ENCODE measurements at regions not wholly inside any gene's neighbourhood (a gene's known extent, or its start where the extent isn't known, plus 50 kb on each side); places are given as distances from the start of the nearest gene placed in this dataset.

- Mint-ChIP-seq H3K36me3 (ENCODE audit: low read depth) (no peaks in the 10 kb centered on the region), H3K27ac (no peak overlapping the region), H3K4me1 (no peaks in the 10 kb centered on the region), H3K4me3 (no peak overlapping the region), H3K9me3 (no peaks in the 10 kb centered on the region), H3K27me3 (no peaks in the 10 kb centered on the region)
- no peak for ATAC-seq (ENCODE audit: low read depth)
- no peak for DNase-seq
- ChIA-PET CTCF (no interaction called here), POLR2A (no interaction called here)
- no peak for TF ChIP-seq CTCF (IDR thresholded peaks at IDR 0.05)
- intact Hi-C loops (cut with micrococcal nuclease), result no loop called here
Observed at GRCh38 chr21:28253961-28254360, 738.7 kb downstream of the LTN1 start.

GRCh38 chr21:28253338-28253737, 739.3 kb downstream of the LTN1 start:
- Mint-ChIP-seq H3K27ac (no peak overlapping the region), H3K36me3 (ENCODE audit: low read depth) (no peaks in the 10 kb centered on the region), H3K4me1 (no peaks in the 10 kb centered on the region), H3K4me3 (no peak overlapping the region), H3K27me3 (no peaks in the 10 kb centered on the region), H3K9me3 (no peaks in the 10 kb centered on the region)
- ATAC-seq (ENCODE audit: low read depth) (no peak), DNase-seq (no peak)
- TF ChIP-seq CTCF (IDR thresholded peaks at IDR 0.05), result no peak
- POLR2A ChIA-PET, result no interaction called here
- CTCF ChIA-PET, result no interaction called here
- intact Hi-C loops (cut with micrococcal nuclease), result no loop called here

GRCh38 chr21:28252928-28253327, 739.7 kb downstream of the LTN1 start:
- no peaks in the 10 kb centered on the region for H3K36me3 Mint-ChIP-seq (ENCODE audit: low read depth)
- no peaks in the 10 kb centered on the region for H3K27me3 Mint-ChIP-seq
- ChIA-PET POLR2A (no interaction called here), CTCF (no interaction called here)
- DNase-seq (no peak), ATAC-seq (ENCODE audit: low read depth) (no peak)
- H3K27ac Mint-ChIP-seq, result no peak overlapping the region
- H3K4me1 Mint-ChIP-seq, result no peaks in the 10 kb centered on the region
- H3K4me3 Mint-ChIP-seq, result no peak overlapping the region
- intact Hi-C loops (cut with micrococcal nuclease), result no loop called here
- no peaks in the 10 kb centered on the region for H3K9me3 Mint-ChIP-seq
- no peak for TF ChIP-seq CTCF (IDR thresholded peaks at IDR 0.05)

- H3K36me3 Mint-ChIP-seq (ENCODE audit: low read depth), result no peaks in the 10 kb centered on the region
- no peak overlapping the region for H3K27ac Mint-ChIP-seq
- no peaks in the 10 kb centered on the region for H3K9me3 Mint-ChIP-seq
- no peak overlapping the region for H3K4me3 Mint-ChIP-seq
- no peak for TF ChIP-seq CTCF (IDR thresholded peaks at IDR 0.05)
- ChIA-PET POLR2A (no interaction called here), CTCF (no interaction called here)
- H3K4me1 Mint-ChIP-seq, result no peaks in the 10 kb centered on the region
- H3K27me3 Mint-ChIP-seq, result no peaks in the 10 kb centered on the region
- ATAC-seq (ENCODE audit: low read depth) (no peak), DNase-seq (no peak)
- intact Hi-C loops (cut with micrococcal nuclease), result no loop called here
Observed at GRCh38 chr21:28250946-28251345, 741.7 kb downstream of the LTN1 start.

GRCh38 chr21:28247454-28248020, 745.1 kb downstream of the LTN1 start:
- ChIA-PET POLR2A (no interaction called here), CTCF (no interaction called here)
- ATAC-seq (ENCODE audit: low read depth), result no peak
- H3K4me3 Mint-ChIP-seq, result no peak overlapping the region
- TF ChIP-seq CTCF (IDR thresholded peaks at IDR 0.05), result no peak
- H3K36me3 Mint-ChIP-seq (ENCODE audit: low read depth), result no peaks in the 10 kb centered on the region
- no peak for DNase-seq
- no peaks in the 10 kb centered on the region for H3K4me1 Mint-ChIP-seq
- intact Hi-C loops (cut with micrococcal nuclease), result no loop called here
- H3K9me3 Mint-ChIP-seq, result no peaks in the 10 kb centered on the region
- no peak overlapping the region for H3K27ac Mint-ChIP-seq
- H3K27me3 Mint-ChIP-seq, result no peaks in the 10 kb centered on the region

All from activated B cell treated with CpG ODN at 0.5 μM for 24 hours (primary cell).